ENCODE measurements at regions not wholly inside any gene's neighbourhood (a gene's known extent, or its start where the extent isn't known, plus 50 kb on each side); places are given as distances from the start of the nearest gene placed in this dataset.

DNA sequence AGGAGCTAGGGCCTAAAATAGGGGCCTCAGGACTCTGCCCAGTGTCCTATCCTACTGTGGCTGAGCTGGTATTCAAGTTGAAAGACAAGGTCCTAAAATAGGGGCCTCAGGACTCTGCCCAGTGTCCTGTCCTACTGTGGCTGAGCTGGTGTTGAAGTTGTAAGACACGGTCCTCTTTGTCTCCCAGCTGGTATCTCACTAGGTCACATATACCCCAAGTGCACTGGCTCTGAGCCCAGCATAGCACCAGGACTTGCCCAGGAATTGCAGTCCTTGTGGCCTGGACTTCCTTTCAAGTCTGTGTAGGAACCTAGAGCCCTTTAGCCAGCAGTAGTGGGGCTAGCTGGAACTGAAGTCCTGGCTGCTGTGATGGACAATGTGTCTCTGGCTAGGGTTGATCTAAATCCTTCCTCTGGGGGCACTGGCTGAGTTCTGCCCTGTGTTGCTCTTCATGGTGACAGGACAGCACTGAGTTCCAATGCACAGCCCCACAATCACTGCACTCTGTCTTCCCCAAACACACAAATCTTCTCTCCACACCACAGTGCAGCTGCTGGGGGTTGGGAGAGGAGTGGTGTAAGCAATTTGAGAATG, 260.5 kb downstream of the HAPSTR1 start:
- Histone ChIP-seq H3K4me3 (no peak overlapping the region), H3K4me1 (ENCODE audit: control insufficient read depth in 1 of 2, low read depth in 2 of 2) (no peaks in the 10 kb centered on the region), H3K27me3 (replicated peaks; ENCODE audit: insufficient read depth) (no peaks in the 10 kb centered on the region), H3K36me3 (no peaks in the 10 kb centered on the region), H3K27ac (no peak overlapping the region), H3K9me3 (peaks cover 10% of the 10 kb centered on the region)
- TF ChIP-seq, protein P1, sequence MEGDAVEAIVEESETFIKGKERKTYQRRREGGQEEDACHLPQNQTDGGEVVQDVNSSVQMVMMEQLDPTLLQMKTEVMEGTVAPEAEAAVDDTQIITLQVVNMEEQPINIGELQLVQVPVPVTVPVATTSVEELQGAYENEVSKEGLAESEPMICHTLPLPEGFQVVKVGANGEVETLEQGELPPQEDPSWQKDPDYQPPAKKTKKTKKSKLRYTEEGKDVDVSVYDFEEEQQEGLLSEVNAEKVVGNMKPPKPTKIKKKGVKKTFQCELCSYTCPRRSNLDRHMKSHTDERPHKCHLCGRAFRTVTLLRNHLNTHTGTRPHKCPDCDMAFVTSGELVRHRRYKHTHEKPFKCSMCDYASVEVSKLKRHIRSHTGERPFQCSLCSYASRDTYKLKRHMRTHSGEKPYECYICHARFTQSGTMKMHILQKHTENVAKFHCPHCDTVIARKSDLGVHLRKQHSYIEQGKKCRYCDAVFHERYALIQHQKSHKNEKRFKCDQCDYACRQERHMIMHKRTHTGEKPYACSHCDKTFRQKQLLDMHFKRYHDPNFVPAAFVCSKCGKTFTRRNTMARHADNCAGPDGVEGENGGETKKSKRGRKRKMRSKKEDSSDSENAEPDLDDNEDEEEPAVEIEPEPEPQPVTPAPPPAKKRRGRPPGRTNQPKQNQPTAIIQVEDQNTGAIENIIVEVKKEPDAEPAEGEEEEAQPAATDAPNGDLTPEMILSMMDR (IDR thresholded peaks at IDR 0.05) = no peak
- DNase-seq (ENCODE audit: low spot score) (no peak), ATAC-seq (ENCODE audit: insufficient number of reproducible peaks, low FRiP score, low read depth) (no peak)

GRCh38 chr16:9357829-9358228, 266.4 kb downstream of the HAPSTR1 start:
- Histone ChIP-seq H3K27me3 (replicated peaks; ENCODE audit: insufficient read depth) (no peaks in the 10 kb centered on the region), H3K4me3 (no peak overlapping the region), H3K36me3 (no peaks in the 10 kb centered on the region), H3K27ac (no peak overlapping the region), H3K9me3 (peaks cover 4% of the 10 kb centered on the region), H3K4me1 (ENCODE audit: control insufficient read depth in 1 of 2, low read depth in 2 of 2) (no peaks in the 10 kb centered on the region)
- no peak for DNase-seq (ENCODE audit: low spot score)
- ATAC-seq (ENCODE audit: insufficient number of reproducible peaks, low FRiP score, low read depth) = no peak
- TF ChIP-seq, protein P1 (IDR thresholded peaks at IDR 0.05) = no peak

DNA sequence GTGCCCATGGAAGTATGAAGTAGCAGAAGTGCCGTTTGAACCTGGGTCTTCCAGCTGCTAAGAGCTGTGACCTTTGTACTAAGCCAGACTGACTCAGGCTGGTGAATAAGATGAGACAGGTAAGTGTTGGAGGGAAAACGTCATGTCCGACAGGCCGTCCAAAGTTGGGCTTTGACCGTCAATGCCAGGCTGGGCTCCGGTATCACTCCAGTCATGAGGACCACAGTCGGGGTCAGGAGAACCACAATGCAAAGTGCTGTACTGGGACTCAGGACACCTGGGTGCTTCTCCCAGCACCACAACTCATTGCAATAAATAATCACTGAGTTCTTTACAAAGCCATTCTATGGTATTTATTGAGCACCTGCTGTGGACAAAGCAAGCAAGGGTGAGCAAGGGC, 268.6 kb downstream of the HAPSTR1 start:
- peaks cover 4% of the 10 kb centered on the region for H3K9me3 ChIP-seq
- H3K27me3 ChIP-seq (replicated peaks; ENCODE audit: insufficient read depth) = no peaks in the 10 kb centered on the region
- DNase-seq (ENCODE audit: low spot score) (no peak), ATAC-seq (ENCODE audit: insufficient number of reproducible peaks, low FRiP score, low read depth) (no peak)
- no peak overlapping the region for H3K27ac ChIP-seq
- TF ChIP-seq, protein P1 (IDR thresholded peaks at IDR 0.05) = no peak
- H3K36me3 ChIP-seq = no peaks in the 10 kb centered on the region
- peaks cover 4 to 10% of the 10 kb centered on the region in 2 donors for H3K4me1 ChIP-seq (ENCODE audit: control insufficient read depth in 1 of 2, low read depth in 2 of 2)
- H3K4me3 ChIP-seq = no peak overlapping the region

DNA sequence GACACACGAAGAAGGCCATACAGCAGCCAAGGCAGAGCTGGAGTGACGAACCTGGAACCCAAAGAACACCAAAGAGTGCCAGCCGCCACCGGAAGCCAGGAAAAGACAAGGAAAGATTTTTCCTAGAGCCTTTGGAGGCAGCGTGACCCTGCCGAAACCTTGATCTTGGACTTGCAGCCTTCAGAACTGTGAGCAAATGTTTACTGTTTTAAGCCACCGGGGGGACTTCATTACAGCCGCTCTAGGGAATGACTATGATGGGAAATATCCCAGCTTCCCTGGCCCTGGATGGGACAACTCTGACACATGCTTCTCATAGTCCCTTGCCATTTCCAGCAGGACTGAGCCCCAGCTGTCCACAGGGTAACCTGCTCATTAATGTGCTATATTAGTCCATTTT, 270.6 kb downstream of the HAPSTR1 start:
- no peaks in the 10 kb centered on the region for H3K27me3 ChIP-seq (replicated peaks; ENCODE audit: insufficient read depth)
- no peaks in the 10 kb centered on the region for H3K36me3 ChIP-seq
- DNase-seq (ENCODE audit: low spot score) (no peak), ATAC-seq (ENCODE audit: insufficient number of reproducible peaks, low FRiP score, low read depth) (no peak)
- peaks cover 5 to 28% of the 10 kb centered on the region in 2 donors for H3K4me1 ChIP-seq (ENCODE audit: control insufficient read depth in 1 of 2, low read depth in 2 of 2)
- H3K9me3 ChIP-seq = no peaks in the 10 kb centered on the region
- TF ChIP-seq, protein P1 (IDR thresholded peaks at IDR 0.05) = no peak
- no peak overlapping the region for H3K4me3 ChIP-seq
- no peak overlapping the region for H3K27ac ChIP-seq

DNA sequence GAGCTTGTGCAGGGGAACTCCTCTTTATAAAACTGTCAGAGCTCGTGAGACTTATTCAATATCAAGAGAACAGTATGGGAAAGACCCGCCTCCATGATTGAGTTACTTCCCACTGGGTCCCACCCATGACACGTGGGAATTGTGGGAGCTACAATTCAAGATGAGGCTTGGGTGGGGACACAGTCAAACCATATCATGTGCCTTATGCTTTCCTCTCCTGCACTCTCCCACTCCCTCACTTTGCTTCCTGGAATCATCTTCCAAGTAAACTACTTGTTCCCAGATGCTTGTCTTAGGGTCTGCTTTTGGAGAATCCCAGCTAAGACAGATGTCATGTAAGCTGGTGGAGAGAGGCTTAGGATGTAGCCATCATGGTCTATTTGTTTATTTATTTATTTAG, 271.2 kb downstream of the HAPSTR1 start:
- H3K36me3 ChIP-seq = no peaks in the 10 kb centered on the region
- ATAC-seq (ENCODE audit: insufficient number of reproducible peaks, low FRiP score, low read depth) = no peak
- H3K27me3 ChIP-seq (replicated peaks; ENCODE audit: insufficient read depth) = no peaks in the 10 kb centered on the region
- H3K4me3 ChIP-seq = no peak overlapping the region
- H3K9me3 ChIP-seq = no peaks in the 10 kb centered on the region
- H3K4me1 ChIP-seq (ENCODE audit: control insufficient read depth in 1 of 2, low read depth in 2 of 2) = peaks cover 5 to 30% of the 10 kb centered on the region in 2 donors
- TF ChIP-seq, protein P1 (IDR thresholded peaks at IDR 0.05) = no peak
- no peak overlapping the region for H3K27ac ChIP-seq
- DNase-seq (ENCODE audit: low spot score) = no peak
